ENCODE measurements at regions not wholly inside any gene's neighbourhood (a gene's known extent, or its start where the extent isn't known, plus 50 kb on each side); places are given as distances from the start of the nearest gene placed in this dataset.

DNA sequence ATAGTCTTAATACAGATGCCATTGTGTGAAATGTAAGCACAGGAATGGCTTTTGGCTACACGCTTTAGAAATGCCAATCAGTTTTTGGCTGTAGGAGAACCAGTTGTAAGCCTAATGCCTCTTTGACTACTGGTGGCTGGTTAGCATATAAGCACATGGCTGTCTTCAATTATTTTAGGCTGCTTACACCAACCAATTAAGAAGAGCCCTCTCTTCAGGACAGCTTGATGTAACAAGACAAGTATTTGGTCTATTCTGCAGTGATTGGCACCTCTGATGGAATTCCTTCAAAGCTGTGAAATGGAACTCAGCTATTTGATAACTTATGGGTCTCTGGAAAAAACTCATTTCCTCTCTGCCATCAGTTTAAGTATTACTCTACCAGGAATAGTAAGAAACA lies 680.1 kb upstream of the FSHR start:
- Histone ChIP-seq H3K27ac (replicated peaks) (no peak overlapping the region), H3K4me3 (replicated peaks; ENCODE audit: insufficient read depth, low read length) (no peak overlapping the region), H3K27me3 (ENCODE audit: insufficient read depth, poor library complexity, severe bottlenecking) (no peaks in the 10 kb centered on the region)
- no peak for DNase-seq (ENCODE audit: low read depth in 1 of 2, low spot score in 1 of 2)
- TF ChIP-seq, protein P1, sequence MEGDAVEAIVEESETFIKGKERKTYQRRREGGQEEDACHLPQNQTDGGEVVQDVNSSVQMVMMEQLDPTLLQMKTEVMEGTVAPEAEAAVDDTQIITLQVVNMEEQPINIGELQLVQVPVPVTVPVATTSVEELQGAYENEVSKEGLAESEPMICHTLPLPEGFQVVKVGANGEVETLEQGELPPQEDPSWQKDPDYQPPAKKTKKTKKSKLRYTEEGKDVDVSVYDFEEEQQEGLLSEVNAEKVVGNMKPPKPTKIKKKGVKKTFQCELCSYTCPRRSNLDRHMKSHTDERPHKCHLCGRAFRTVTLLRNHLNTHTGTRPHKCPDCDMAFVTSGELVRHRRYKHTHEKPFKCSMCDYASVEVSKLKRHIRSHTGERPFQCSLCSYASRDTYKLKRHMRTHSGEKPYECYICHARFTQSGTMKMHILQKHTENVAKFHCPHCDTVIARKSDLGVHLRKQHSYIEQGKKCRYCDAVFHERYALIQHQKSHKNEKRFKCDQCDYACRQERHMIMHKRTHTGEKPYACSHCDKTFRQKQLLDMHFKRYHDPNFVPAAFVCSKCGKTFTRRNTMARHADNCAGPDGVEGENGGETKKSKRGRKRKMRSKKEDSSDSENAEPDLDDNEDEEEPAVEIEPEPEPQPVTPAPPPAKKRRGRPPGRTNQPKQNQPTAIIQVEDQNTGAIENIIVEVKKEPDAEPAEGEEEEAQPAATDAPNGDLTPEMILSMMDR (IDR thresholded peaks at IDR 0.05; ENCODE audit: insufficient read depth, low read length) = no peak
- no peak for TF ChIP-seq GABPA (IDR thresholded peaks at IDR 0.05; ENCODE audit: low read depth)
- TF ChIP-seq POLR2AphosphoS5 (IDR thresholded peaks at IDR 0.05; ENCODE audit: low read depth) = no peak

DNA sequence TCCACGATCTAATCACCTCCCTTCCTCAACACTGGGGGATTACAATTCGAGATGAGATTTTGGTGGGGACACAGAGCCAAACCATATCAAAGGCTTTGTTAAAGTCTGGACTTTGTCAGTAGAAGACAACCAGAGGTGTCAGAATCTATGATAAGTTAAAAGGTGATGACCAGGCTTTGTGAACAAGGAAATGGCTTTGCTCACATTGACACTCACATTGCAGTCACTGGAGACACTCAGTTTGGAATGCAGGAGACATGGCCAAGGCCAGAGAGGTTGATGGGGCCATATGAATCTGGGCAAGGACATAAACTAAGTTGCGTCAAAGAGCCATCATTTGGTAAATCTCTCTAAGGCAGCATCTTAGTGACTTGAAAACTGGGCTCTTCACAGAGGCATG lies 678.2 kb upstream of the FSHR start:
- H3K27ac ChIP-seq (replicated peaks) = no peak overlapping the region
- no peaks in the 10 kb centered on the region for H3K27me3 ChIP-seq (ENCODE audit: insufficient read depth, poor library complexity, severe bottlenecking)
- TF ChIP-seq SPI1 (IDR thresholded peaks at IDR 0.05; ENCODE audit: borderline replicate concordance, low read depth) (no peak), GABPA (IDR thresholded peaks at IDR 0.05; ENCODE audit: low read depth) (no peak), POLR2AphosphoS5 (IDR thresholded peaks at IDR 0.05; ENCODE audit: low read depth) (no peak)
- TF ChIP-seq, protein P1 (IDR thresholded peaks at IDR 0.05; ENCODE audit: insufficient read depth, low read length) = no peak
- TF ChIP-seq, protein P2, sequence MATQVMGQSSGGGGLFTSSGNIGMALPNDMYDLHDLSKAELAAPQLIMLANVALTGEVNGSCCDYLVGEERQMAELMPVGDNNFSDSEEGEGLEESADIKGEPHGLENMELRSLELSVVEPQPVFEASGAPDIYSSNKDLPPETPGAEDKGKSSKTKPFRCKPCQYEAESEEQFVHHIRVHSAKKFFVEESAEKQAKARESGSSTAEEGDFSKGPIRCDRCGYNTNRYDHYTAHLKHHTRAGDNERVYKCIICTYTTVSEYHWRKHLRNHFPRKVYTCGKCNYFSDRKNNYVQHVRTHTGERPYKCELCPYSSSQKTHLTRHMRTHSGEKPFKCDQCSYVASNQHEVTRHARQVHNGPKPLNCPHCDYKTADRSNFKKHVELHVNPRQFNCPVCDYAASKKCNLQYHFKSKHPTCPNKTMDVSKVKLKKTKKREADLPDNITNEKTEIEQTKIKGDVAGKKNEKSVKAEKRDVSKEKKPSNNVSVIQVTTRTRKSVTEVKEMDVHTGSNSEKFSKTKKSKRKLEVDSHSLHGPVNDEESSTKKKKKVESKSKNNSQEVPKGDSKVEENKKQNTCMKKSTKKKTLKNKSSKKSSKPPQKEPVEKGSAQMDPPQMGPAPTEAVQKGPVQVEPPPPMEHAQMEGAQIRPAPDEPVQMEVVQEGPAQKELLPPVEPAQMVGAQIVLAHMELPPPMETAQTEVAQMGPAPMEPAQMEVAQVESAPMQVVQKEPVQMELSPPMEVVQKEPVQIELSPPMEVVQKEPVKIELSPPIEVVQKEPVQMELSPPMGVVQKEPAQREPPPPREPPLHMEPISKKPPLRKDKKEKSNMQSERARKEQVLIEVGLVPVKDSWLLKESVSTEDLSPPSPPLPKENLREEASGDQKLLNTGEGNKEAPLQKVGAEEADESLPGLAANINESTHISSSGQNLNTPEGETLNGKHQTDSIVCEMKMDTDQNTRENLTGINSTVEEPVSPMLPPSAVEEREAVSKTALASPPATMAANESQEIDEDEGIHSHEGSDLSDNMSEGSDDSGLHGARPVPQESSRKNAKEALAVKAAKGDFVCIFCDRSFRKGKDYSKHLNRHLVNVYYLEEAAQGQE (IDR thresholded peaks at IDR 0.05; ENCODE audit: insufficient replicate concordance, low read depth) = no peak
- DNase-seq (ENCODE audit: low read depth in 1 of 2, low spot score in 1 of 2) = no peak
- H3K4me3 ChIP-seq (replicated peaks; ENCODE audit: insufficient read depth, low read length) = no peak overlapping the region

DNA sequence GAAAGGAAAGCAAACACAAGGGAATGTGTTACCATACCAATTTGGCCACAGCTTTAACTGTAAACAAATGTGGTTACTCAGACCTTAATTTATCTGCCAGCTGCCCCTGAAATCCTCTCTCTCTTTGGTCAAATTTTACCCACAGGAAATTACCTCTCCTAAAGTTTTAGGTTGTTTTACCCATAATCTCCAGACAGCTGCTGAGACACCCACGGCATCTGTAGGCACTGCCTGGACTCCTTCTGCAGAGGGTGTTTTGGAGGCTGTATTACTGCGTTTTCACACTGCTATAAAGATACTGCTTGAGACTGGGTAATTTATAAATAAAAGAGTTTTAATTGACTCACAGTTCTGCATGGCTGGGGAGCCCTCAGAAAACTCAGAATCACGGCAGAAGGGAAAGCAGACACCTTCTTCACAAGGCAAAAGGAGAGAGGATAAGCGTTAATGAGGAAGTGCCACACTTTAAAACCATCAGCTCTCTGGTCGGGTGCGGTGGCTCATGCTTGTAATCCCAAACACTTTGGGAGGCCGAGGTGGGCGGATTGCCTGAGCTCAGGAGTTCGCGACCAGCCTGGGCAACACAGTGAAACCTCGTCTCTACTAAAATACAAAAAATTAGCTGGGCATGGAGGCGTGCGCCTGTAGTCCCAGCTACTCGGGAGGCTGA lies 677.5 kb upstream of the FSHR start:
- Histone ChIP-seq H3K27ac (replicated peaks) (no peak overlapping the region), H3K4me3 (replicated peaks; ENCODE audit: insufficient read depth, low read length) (no peak overlapping the region), H3K27me3 (ENCODE audit: insufficient read depth, poor library complexity, severe bottlenecking) (no peaks in the 10 kb centered on the region)
- DNase-seq (ENCODE audit: low read depth in 1 of 2, low spot score in 1 of 2) = no peak
- TF ChIP-seq, protein P1 (IDR thresholded peaks at IDR 0.05; ENCODE audit: insufficient read depth, low read length) = no peak
- no peak for TF ChIP-seq GABPA (IDR thresholded peaks at IDR 0.05; ENCODE audit: low read depth)
- TF ChIP-seq SPI1 (IDR thresholded peaks at IDR 0.05; ENCODE audit: borderline replicate concordance, low read depth) = peak; percentile 23; the same call in 1 of the 2 replicates
- TF ChIP-seq POLR2AphosphoS5 (IDR thresholded peaks at IDR 0.05; ENCODE audit: low read depth) = no peak

DNA sequence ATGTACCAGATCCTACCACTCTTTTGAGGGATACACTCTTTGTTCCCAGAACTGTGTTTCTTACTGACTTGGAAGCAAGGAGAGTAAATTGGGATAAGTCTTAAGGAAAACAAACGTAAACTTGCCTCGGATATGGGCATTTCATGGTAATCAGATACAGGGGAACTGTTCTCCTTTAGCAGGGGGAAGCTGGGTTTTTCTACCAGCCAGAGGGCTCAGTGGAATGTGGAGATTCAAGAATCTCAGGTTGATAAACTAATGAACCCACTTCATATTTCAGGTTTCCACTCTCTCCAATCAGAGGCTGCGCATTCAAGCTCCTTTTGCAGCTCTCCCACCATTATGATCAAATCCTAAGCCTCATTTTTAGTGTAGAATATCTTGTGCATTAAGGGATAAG lies 676.5 kb upstream of the FSHR start:
- H3K27me3 ChIP-seq (ENCODE audit: insufficient read depth, poor library complexity, severe bottlenecking) = no peaks in the 10 kb centered on the region
- H3K4me3 ChIP-seq (replicated peaks; ENCODE audit: insufficient read depth, low read length) = no peak overlapping the region
- no peak for TF ChIP-seq GABPA (IDR thresholded peaks at IDR 0.05; ENCODE audit: low read depth)
- no peak for TF ChIP-seq POLR2AphosphoS5 (IDR thresholded peaks at IDR 0.05; ENCODE audit: low read depth)
- TF ChIP-seq SPI1 (IDR thresholded peaks at IDR 0.05; ENCODE audit: borderline replicate concordance, low read depth) = no peak
- TF ChIP-seq, protein P1 (IDR thresholded peaks at IDR 0.05; ENCODE audit: insufficient read depth, low read length) = no peak
- TF ChIP-seq, protein P2 (IDR thresholded peaks at IDR 0.05; ENCODE audit: insufficient replicate concordance, low read depth) = no peak
- H3K27ac ChIP-seq (replicated peaks) = no peak overlapping the region
- no peak for DNase-seq (ENCODE audit: low read depth in 1 of 2, low spot score in 1 of 2)
